Skeletal muscle satellite cell (primary cell): ENCODE measurements at regions not wholly inside any gene's neighbourhood (a gene's known extent, or its start where the extent isn't known, plus 50 kb on each side); places are given as distances from the start of the nearest gene placed in this dataset.
"Not testable (repeated sequence)": the region's sequence is repeated elsewhere in the genome, so short reads cannot be mapped to it uniquely, and the experiment has no call there.

Experiments used
- H3K27me3 ChIP-seq: 2 replicates; pipeline ENCODE4 v1.7.0; 2013; ENCODE audit warnings: low read length; ENCODE audit not compliant: control insufficient read depth, insufficient read depth
- H3K36me3 ChIP-seq: 2 replicates; pipeline ENCODE4 v1.7.0; 2013; ENCODE audit warnings: mild to moderate bottlenecking, control low read depth, low read length; ENCODE audit not compliant: insufficient read depth
- H3K4me1 ChIP-seq: 2 replicates; pipeline ENCODE4 v1.7.0; 2013; ENCODE audit warnings: low read length; ENCODE audit not compliant: control insufficient read depth, insufficient read depth
- H3K4me2 ChIP-seq: 2 replicates; pipeline ENCODE4 v1.7.0; 2013; ENCODE audit warnings: mild to moderate bottlenecking, low read length
- H3K4me3 ChIP-seq: 2 replicates; pipeline ENCODE4 v1.7.0; 2013; ENCODE audit warnings: low read length
- H3K9ac ChIP-seq: 2 replicates; pipeline ENCODE4 v1.7.0; 2013; ENCODE audit warnings: mild to moderate bottlenecking, low read depth, low read length, moderate library complexity
- H3K9me3 ChIP-seq: replicated peaks from 2 replicates; pipeline ENCODE4 v1.7.0; 2013; ENCODE audit warnings: mild to moderate bottlenecking, control low read depth, low read length

DNA sequence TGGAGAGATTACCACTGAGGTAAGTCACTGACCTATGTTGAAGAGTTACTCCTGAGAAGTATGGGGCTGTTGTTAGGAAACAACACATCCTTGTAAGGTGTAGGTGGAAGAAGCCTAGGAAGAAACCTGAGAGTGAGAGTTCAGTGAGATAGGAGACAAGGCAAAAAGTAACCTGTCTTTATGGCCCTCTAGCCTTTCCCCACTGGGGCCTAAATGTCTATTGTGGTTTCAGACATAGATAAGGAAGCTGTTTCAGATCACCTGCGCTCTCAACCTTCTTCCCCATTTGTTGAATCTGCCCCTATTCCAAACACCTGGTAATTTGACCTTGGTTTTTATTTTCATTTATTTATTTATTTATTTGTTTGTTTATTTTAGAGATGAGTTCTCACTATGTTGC, 397.1 kb upstream of the RORB start:
- Histone ChIP-seq H3K27me3 (no peaks in the 10 kb centered on the region), H3K9ac (no peak overlapping the region), H3K9me3 (no peaks in the 10 kb centered on the region), H3K36me3 (no peaks in the 10 kb centered on the region), H3K4me1 (no peaks in the 10 kb centered on the region), H3K4me3 (no peak overlapping the region), H3K4me2 (no peak overlapping the region)

DNA sequence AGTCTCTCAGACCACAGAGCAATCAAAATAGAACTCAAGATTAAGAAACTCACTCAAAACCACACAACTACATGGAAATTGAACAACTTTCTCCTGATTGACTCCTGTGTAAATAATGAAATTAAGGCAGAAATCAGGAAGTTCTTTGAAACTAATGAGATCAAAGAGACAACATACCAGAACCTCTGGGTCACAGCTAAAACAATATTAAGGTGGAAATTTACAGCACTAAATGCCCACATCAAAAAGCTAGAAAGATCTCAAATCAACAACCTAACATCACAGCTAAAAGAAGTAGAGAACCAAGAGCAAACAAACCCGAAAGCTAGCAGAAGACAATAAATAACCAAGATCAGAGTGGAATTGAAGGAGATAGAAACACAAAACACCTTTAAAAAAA, 395.0 kb upstream of the RORB start:
- not testable (repeated sequence) for H3K36me3 ChIP-seq, H3K4me1 ChIP-seq, H3K9me3 ChIP-seq

DNA sequence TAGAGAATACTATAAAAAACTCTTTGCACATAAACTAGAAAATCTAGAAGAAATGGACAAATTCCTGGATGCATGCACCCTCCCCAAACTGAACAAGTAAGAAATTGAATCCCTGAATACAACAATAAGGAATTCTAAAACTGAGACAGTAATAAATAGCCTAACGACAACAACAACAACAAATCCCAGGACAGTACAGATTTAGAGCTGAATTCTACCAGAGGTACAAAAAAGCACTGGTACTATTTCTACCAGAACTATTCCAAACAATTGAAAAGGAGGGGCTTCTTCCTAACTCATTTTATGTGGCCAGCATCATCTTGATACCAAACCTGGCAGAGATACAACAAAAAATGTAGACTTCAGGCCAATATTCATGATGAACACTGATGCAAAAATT, 394.4 kb upstream of the RORB start:
- H3K4me3 ChIP-seq, result no peak overlapping the region

More for the DNA sequence above, 395.0 kb upstream of the RORB start:
- not testable (repeated sequence) for H3K27me3 ChIP-seq, H3K4me3 ChIP-seq, H3K4me2 ChIP-seq, H3K9ac ChIP-seq

DNA sequence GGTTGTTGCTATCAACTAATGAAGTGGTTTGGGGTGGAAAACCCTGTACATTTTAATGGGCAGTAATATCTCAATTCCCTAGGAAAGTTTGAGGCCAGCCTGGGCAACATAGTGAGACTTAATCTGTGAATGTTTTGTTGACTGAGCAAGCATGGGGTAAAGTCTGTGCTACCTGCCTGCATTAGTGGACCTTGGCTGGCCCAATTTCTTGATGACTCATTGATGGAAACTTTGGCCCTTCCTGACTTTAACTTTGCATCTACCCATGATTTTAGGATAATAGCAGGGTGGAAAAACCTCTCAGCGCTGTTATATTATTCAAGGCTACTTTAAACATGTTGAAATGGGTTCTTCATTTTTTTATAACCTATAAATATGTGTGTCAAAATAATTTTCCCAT, 389.4 kb upstream of the RORB start:
- Histone ChIP-seq H3K4me2 (no peak overlapping the region), H3K36me3 (no peaks in the 10 kb centered on the region), H3K9me3 (no peaks in the 10 kb centered on the region), H3K4me3 (no peak overlapping the region), H3K9ac (no peak overlapping the region), H3K27me3 (no peaks in the 10 kb centered on the region), H3K4me1 (no peaks in the 10 kb centered on the region)

More for the DNA sequence above, 394.4 kb upstream of the RORB start:
- H3K36me3 ChIP-seq, result no peaks in the 10 kb centered on the region
- no peaks in the 10 kb centered on the region for H3K4me1 ChIP-seq
- no peaks in the 10 kb centered on the region for H3K9me3 ChIP-seq
- H3K27me3 ChIP-seq, result no peaks in the 10 kb centered on the region
- no peak overlapping the region for H3K9ac ChIP-seq
- H3K4me2 ChIP-seq, result no peak overlapping the region

DNA sequence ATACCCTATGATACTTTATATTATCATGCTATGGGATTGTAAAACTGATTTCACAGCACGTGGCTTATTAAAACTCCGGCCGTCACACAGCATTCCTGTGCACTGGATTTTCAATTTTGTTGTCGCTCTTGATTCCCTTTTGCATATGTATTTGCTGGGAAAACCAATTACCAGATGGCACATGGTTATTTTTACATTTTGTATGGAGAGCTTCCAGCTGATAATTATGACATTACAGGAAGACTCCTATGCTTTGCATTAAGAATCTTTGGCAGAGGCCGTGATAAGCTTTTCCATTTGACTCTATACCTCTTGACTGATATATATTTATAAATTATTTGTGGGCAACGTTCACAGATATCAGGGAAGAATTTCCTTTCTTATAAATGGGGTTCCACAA, 381.2 kb upstream of the RORB start:
- no peaks in the 10 kb centered on the region for H3K4me1 ChIP-seq
- H3K9me3 ChIP-seq, result no peaks in the 10 kb centered on the region
- H3K36me3 ChIP-seq, result no peaks in the 10 kb centered on the region
- no peaks in the 10 kb centered on the region for H3K27me3 ChIP-seq
- no peak overlapping the region for H3K9ac ChIP-seq
- H3K4me3 ChIP-seq, result no peak overlapping the region
- no peak overlapping the region for H3K4me2 ChIP-seq

DNA sequence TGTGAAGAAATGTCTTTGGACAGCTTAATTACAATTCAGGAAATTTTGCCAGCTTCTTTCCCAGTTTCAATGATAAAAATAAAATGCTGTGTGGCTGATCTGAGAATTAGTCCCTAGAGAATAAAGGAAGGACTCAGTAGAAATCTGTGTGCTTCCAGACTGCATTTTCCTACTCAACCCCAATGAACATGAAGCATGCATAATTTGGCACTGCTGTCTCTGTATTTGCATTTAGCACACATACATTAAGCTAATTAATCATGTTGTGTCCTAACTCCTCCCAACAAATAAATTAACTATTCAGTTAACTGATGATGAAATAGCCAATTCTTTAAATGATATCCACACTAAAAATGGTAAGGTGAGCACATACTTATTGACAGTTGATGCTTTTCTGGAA, 380.0 kb upstream of the RORB start:
- Histone ChIP-seq H3K9me3 (no peaks in the 10 kb centered on the region), H3K36me3 (no peaks in the 10 kb centered on the region), H3K4me2 (no peak overlapping the region), H3K9ac (no peak overlapping the region), H3K27me3 (no peaks in the 10 kb centered on the region), H3K4me1 (no peaks in the 10 kb centered on the region), H3K4me3 (no peak overlapping the region)

DNA sequence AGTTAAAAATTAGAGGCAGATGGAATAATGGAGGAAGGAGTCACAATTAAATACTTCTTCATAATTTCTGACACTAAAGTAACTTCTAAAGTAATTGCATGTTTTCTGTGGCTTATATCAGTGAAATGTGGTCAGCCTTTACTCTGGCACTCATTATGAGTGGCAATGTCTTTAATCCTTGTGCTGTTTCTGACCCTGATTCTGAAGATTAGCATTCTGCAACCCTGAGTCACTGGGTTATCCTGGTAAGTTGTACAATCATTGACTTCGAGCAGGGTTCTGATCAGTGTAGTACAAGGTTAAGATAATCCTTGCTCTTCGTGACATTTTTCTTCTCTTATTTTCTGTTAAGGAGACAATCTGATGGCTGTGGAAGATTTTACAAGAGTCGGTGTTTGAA, 379.4 kb upstream of the RORB start:
- Histone ChIP-seq H3K9me3 (no peaks in the 10 kb centered on the region), H3K27me3 (no peaks in the 10 kb centered on the region), H3K4me2 (no peak overlapping the region), H3K36me3 (no peaks in the 10 kb centered on the region), H3K9ac (no peak overlapping the region), H3K4me3 (no peak overlapping the region), H3K4me1 (no peaks in the 10 kb centered on the region)

DNA sequence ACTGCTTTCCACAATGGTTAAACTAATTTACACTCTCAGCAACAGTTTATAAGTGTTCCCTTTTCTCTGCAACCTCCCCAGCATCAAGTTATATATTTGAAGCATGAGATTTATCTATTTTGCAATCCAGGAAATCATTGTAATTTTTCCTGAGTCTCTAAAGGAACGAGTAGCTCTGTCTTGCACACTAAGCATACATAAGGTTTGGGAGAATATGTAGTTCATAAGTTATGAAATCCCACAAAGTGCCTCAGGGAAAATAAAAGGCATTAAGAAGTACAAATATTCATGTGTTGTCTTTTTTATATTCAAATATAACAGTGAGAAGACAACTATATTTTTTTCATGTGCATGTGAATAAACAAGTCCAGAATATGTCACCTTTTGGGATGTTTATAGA, 377.1 kb upstream of the RORB start:
- Histone ChIP-seq H3K4me1 (no peaks in the 10 kb centered on the region), H3K9ac (no peak overlapping the region), H3K36me3 (no peaks in the 10 kb centered on the region), H3K9me3 (no peaks in the 10 kb centered on the region), H3K4me2 (no peak overlapping the region), H3K27me3 (no peaks in the 10 kb centered on the region), H3K4me3 (no peak overlapping the region)

DNA sequence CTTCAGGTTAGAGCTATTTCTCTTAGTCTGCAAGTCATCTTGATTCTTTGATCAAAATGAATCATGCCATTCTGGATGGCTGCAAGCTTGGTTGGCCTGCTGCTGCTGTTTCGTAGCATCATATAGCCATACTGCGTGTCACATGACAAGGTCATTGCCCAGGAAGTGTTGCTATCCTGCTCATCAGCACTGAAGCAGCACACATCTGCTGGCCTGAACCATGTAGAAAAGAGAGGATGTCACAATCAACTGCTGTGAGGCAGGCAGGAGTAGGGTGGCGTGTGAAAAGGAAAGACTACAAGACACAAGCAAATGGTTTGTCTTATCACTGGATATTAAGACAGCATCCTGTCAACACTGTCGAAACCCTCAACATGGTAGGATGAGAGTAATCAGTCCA, 376.7 kb upstream of the RORB start:
- no peaks in the 10 kb centered on the region for H3K27me3 ChIP-seq
- no peak overlapping the region for H3K4me3 ChIP-seq
- no peaks in the 10 kb centered on the region for H3K9me3 ChIP-seq
- H3K4me2 ChIP-seq, result no peak overlapping the region
- H3K4me1 ChIP-seq, result no peaks in the 10 kb centered on the region
- no peak overlapping the region for H3K9ac ChIP-seq
- H3K36me3 ChIP-seq, result no peaks in the 10 kb centered on the region

DNA sequence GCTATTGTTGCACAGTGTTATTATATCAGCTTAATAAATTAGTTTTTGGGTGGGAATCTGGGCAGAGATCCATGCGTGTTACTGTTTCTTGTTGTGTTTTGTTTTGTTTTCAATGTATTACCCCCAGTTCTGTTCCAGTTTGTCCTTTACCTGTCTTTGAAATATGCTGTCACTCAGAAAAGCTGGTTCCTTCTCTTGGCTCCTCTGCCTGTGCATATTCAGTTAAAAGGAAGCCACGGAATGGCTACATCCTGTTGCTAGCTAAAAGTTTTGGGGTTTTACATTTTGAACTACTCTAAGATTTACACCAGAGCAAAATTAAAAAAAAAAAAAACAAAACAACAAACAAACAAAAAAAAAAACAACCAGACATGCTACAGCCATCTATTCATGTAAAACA, 374.9 kb upstream of the RORB start:
- Histone ChIP-seq H3K27me3 (no peaks in the 10 kb centered on the region), H3K9ac (no peak overlapping the region)

DNA sequence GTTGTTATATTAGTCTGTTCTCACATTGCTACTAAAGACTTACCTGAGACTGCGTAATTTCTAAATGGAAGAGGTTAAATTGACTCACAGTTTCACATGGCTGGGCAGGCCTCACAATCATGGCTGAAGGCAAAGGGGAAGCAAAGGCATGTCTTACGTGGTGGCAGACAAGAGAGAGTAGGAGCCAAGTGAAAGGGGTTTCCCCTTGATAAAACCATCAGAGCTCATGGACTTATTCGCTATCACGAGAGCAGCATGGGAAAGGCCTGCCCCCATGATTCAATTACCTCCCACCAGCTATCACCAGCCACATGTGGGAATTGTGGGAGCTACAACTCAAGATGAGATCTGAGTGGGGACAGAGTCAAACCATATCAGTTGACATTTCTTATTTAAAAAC, 374.5 kb upstream of the RORB start:
- no peak overlapping the region for H3K9ac ChIP-seq
- H3K4me1 ChIP-seq, result no peaks in the 10 kb centered on the region
- no peak overlapping the region for H3K4me2 ChIP-seq
- no peaks in the 10 kb centered on the region for H3K9me3 ChIP-seq
- no peak overlapping the region for H3K4me3 ChIP-seq
- H3K36me3 ChIP-seq, result no peaks in the 10 kb centered on the region
- no peaks in the 10 kb centered on the region for H3K27me3 ChIP-seq

More for the DNA sequence above, 374.9 kb upstream of the RORB start:
- H3K4me1 ChIP-seq, result no peaks in the 10 kb centered on the region
- no peak overlapping the region for H3K4me2 ChIP-seq
- no peaks in the 10 kb centered on the region for H3K36me3 ChIP-seq
- no peaks in the 10 kb centered on the region for H3K9me3 ChIP-seq
- H3K4me3 ChIP-seq, result no peak overlapping the region

DNA sequence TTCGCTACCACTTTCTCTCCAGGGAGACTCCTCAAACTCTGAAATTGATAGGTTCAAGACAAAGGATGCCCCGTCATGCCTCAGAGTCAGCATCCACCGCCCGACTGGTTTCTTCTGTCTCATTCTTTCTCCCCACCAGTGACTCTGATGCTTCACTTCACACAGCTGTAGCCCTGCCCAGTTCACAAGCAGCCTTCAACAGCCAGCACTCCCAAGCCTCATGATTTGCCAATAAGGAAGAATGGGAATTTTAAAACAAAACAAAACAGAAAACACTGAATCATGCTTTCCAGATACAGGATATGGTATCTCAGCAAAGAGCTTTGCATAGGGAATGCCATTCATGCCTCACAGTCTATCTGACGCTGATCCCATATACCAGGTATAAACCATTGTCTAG, 371.2 kb upstream of the RORB start:
- Histone ChIP-seq H3K4me3 (no peak overlapping the region), H3K9me3 (no peaks in the 10 kb centered on the region), H3K9ac (no peak overlapping the region), H3K27me3 (no peaks in the 10 kb centered on the region), H3K4me2 (no peak overlapping the region), H3K4me1 (no peaks in the 10 kb centered on the region), H3K36me3 (no peaks in the 10 kb centered on the region)

DNA sequence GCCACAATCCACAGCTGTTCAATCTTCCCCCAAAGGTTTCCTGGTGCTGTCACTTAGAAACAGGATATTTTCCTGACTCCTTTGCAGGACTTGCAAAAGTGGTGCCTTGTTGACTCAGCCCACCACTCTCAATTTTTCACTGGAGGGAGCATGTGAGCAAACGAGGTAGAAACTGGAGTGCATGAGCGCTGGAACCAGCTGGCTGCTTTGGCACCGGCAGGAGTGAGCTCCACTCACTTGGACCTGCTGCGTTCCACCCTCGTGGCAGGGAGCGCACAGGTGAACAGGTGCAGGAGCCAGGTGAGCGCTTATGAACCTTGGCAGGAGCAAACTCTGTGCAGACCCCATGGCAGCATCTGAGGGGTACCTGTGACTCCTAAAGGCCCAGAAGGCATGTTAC, 364.1 kb upstream of the RORB start:
- H3K9ac ChIP-seq, result no peak overlapping the region
- H3K27me3 ChIP-seq, result no peaks in the 10 kb centered on the region
- no peak overlapping the region for H3K4me2 ChIP-seq
- H3K4me1 ChIP-seq, result no peaks in the 10 kb centered on the region
- no peaks in the 10 kb centered on the region for H3K9me3 ChIP-seq
- no peak overlapping the region for H3K4me3 ChIP-seq
- no peaks in the 10 kb centered on the region for H3K36me3 ChIP-seq
